D721Med (cell line): ENCODE measurements at regions not wholly inside any gene's neighbourhood (a gene's known extent, or its start where the extent isn't known, plus 50 kb on each side); places are given as distances from the start of the nearest gene placed in this dataset.

Source experiments
- DNase-seq: peaks from one replicate; pipeline ENCODE4 v3.0.0; 2011; ENCODE audit warnings: low spot score; ENCODE audit not compliant: insufficient read length
- FAIRE-seq: peaks from 2 replicates; lab custom pipeline; 2011; peaks lifted over from hg19 to GRCh38; lab: Jason Lieb, UNC
- CTCF ChIP-seq: IDR thresholded peaks from 2 replicates; pipeline ENCODE4 v1.5.1; 2012; ENCODE audit warnings: mild to moderate bottlenecking, control low read depth; ENCODE audit not compliant: insufficient read depth; ENCODE audit errors: missing control alignments

- TF ChIP-seq CTCF = no peak
- FAIRE-seq = no peak
- no peak for DNase-seq
Measured at GRCh38 chr12:38588624-38589305, 272.2 kb downstream of the ALG10B start.

- no peak for FAIRE-seq
- no peak for TF ChIP-seq CTCF
Measured at GRCh38 chr12:38589306-38589632, 272.7 kb downstream of the ALG10B start.

GRCh38 chr12:38601949-38602348, 285.4 kb downstream of the ALG10B start:
- no peak for TF ChIP-seq CTCF
- DNase-seq (no peak), FAIRE-seq (no peak)

More at GRCh38 chr12:38589306-38589632, 272.7 kb downstream of the ALG10B start:
- DNase-seq = no peak
